DND-41 (cell line): ENCODE measurements at regions not wholly inside any gene's neighbourhood (a gene's known extent, or its start where the extent isn't known, plus 50 kb on each side); places are given as distances from the start of the nearest gene placed in this dataset.

Experiments used
- EZH2 ChIP-seq: IDR thresholded peaks from 3 replicates; pipeline ENCODE4 v1.6.1; 2012; ENCODE audit warnings: borderline replicate concordance, low read depth, mild to moderate bottlenecking, moderate library complexity, low read length, inconsistent platforms; ENCODE audit not compliant: severe bottlenecking
- TF ChIP-seq, protein P1 (sequence below): IDR thresholded peaks from 2 replicates; pipeline ENCODE4 v1.5.1; 2012; ENCODE audit warnings: borderline replicate concordance, low read length, moderate library complexity, mild to moderate bottlenecking; ENCODE audit not compliant: poor library complexity, severe bottlenecking; ENCODE audit errors: extremely low read depth

DNA sequence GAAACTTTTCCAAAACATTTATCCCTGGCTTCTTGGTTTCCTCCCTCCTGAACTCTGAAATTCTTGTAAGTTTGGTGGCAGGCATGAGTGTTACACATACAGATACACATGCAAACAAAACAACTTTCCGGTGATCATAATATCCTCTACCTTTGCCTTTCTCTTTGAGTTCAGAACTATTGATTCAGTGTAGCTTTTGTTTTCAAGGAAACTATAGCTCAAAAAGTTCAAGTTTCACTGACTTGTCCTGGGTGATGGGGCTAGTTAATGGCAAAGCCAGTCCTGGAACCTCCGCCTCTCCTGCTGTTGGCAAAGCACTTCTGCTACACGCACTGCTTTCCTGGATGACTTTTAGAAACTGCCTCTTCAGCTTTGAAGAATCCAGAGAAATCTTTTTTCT lies 177.3 kb upstream of the FAT1 start:
- TF ChIP-seq, protein P1, sequence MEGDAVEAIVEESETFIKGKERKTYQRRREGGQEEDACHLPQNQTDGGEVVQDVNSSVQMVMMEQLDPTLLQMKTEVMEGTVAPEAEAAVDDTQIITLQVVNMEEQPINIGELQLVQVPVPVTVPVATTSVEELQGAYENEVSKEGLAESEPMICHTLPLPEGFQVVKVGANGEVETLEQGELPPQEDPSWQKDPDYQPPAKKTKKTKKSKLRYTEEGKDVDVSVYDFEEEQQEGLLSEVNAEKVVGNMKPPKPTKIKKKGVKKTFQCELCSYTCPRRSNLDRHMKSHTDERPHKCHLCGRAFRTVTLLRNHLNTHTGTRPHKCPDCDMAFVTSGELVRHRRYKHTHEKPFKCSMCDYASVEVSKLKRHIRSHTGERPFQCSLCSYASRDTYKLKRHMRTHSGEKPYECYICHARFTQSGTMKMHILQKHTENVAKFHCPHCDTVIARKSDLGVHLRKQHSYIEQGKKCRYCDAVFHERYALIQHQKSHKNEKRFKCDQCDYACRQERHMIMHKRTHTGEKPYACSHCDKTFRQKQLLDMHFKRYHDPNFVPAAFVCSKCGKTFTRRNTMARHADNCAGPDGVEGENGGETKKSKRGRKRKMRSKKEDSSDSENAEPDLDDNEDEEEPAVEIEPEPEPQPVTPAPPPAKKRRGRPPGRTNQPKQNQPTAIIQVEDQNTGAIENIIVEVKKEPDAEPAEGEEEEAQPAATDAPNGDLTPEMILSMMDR: no peak
- TF ChIP-seq EZH2: no peak
